MM.1S (cell line): ENCODE measurements at regions not wholly inside any gene's neighbourhood (a gene's known extent, or its start where the extent isn't known, plus 50 kb on each side); places are given as distances from the start of the nearest gene placed in this dataset.

Experiments
- DNase-seq: peaks from one replicate; pipeline ENCODE4 v3.0.0-alpha.2; 2015
- H2AFZ ChIP-seq: fragments of 300-600 bp; sonication (generic); 2 replicates; pipeline ENCODE4 v1.6.0; 2016; ENCODE audit warnings: antibody characterized with exemption, low read length
- H3F3A ChIP-seq: fragments of 300-600 bp; sonication (generic); 2 replicates; pipeline ENCODE4 v1.6.1; 2016; ENCODE audit warnings: mild to moderate bottlenecking, antibody characterized with exemption, low read length, moderate library complexity, mixed read lengths; ENCODE audit not compliant: insufficient read depth
- H3K27ac ChIP-seq: fragments of 300-600 bp; sonication (generic); 2 replicates; pipeline ENCODE4 v1.5.1; 2016; ENCODE audit warnings: mild to moderate bottlenecking, low read length
- H3K27me3 ChIP-seq: fragments of 300-600 bp; sonication (generic); replicated peaks from 2 replicates; pipeline ENCODE4 v1.6.0; 2016; ENCODE audit warnings: low read length; ENCODE audit not compliant: insufficient read depth
- H3K36me3 ChIP-seq: fragments of 300-600 bp; sonication (generic); replicated peaks from 2 replicates; pipeline ENCODE4 v1.6.1; 2016; ENCODE audit warnings: mild to moderate bottlenecking, low read length, mixed read lengths; ENCODE audit not compliant: insufficient read depth
- H3K4me1 ChIP-seq: fragments of 300-600 bp; sonication (generic); 2 replicates; pipeline ENCODE4 v1.6.1; 2016; ENCODE audit warnings: low read length, mixed read lengths
- H3K4me2 ChIP-seq: fragments of 300-600 bp; sonication (generic); 2 replicates; pipeline ENCODE4 v1.6.0; 2016; ENCODE audit warnings: low read depth, low read length
- H3K4me3 ChIP-seq: fragments of 300-600 bp; sonication (generic); 2 replicates; pipeline ENCODE4 v1.5.1; 2016; ENCODE audit warnings: low read length, mixed read lengths
- H3K79me2 ChIP-seq: fragments of 300-600 bp; sonication (generic); 2 replicates; pipeline ENCODE4 v1.6.1; 2016; ENCODE audit warnings: mixed run types, low read length, mixed read lengths
- H3K9ac ChIP-seq: fragments of 300-600 bp; sonication (generic); 2 replicates; pipeline ENCODE4 v1.6.1; 2016; ENCODE audit warnings: low read length, mixed read lengths
- H3K9me2 ChIP-seq: fragments of 300-600 bp; sonication (generic); replicated peaks from 2 replicates; pipeline ENCODE4 v1.6.1; 2016; ENCODE audit warnings: mild to moderate bottlenecking, low read length, mixed read lengths; ENCODE audit not compliant: insufficient read depth
- H3K9me3 ChIP-seq: fragments of 300-600 bp; sonication (generic); replicated peaks from 2 replicates; pipeline ENCODE4 v1.6.1; 2016; ENCODE audit warnings: mild to moderate bottlenecking, low read length, mixed read lengths; ENCODE audit not compliant: insufficient read depth
- H4K20me1 ChIP-seq: fragments of 300-600 bp; sonication (generic); 2 replicates; pipeline ENCODE4 v1.6.1; 2016; ENCODE audit warnings: mild to moderate bottlenecking, low read length, moderate library complexity, mixed read lengths; ENCODE audit not compliant: insufficient read depth
- CTCF ChIP-seq: fragments of 300-600 bp; sonication (generic); IDR thresholded peaks from 2 replicates; pipeline ENCODE4 v1.5.1; 2016; ENCODE audit warnings: antibody characterized with exemption, low read length, mixed read lengths
- EZH2 ChIP-seq: fragments of 300-600 bp; sonication (generic); optimal IDR thresholded peaks from 2 replicates; pipeline ENCODE3; 2017; ENCODE audit warnings: low read depth, mild to moderate bottlenecking, antibody characterized with exemption, low read length, mixed read lengths
- EZH2phosphoT487 ChIP-seq: fragments of 300-600 bp; sonication (generic); IDR thresholded peaks from 2 replicates; pipeline ENCODE4 v1.6.1; 2018; ENCODE audit warnings: antibody characterized with exemption, low read length

GRCh38 chr11:15655552-15655951 lies 540.8 kb downstream of the INSC start:
- Histone ChIP-seq H3K27ac (no peak overlapping the region), H3K27me3 (no peaks in the 10 kb centered on the region), H3K4me1 (no peaks in the 10 kb centered on the region), H2AFZ (no peak overlapping the region), H3K36me3 (no peaks in the 10 kb centered on the region), H4K20me1 (no peaks in the 10 kb centered on the region), H3K79me2 (no peaks in the 10 kb centered on the region), H3K4me3 (no peak overlapping the region), H3K9me3 (no peaks in the 10 kb centered on the region), H3K9me2 (no peaks in the 10 kb centered on the region), H3K4me2 (no peak overlapping the region), H3F3A (no peaks in the 10 kb centered on the region), H3K9ac (no peak overlapping the region)
- DNase-seq = no peak
- TF ChIP-seq EZH2phosphoT487 (no peak), EZH2 (no peak), CTCF (no peak)

GRCh38 chr11:15657264-15657663 lies 542.5 kb downstream of the INSC start:
- Histone ChIP-seq H3F3A (no peaks in the 10 kb centered on the region), H3K4me1 (no peaks in the 10 kb centered on the region), H4K20me1 (no peaks in the 10 kb centered on the region), H3K9ac (no peak overlapping the region), H3K4me3 (no peak overlapping the region), H3K36me3 (no peaks in the 10 kb centered on the region), H3K79me2 (no peaks in the 10 kb centered on the region), H3K9me3 (no peaks in the 10 kb centered on the region), H3K27me3 (no peaks in the 10 kb centered on the region), H3K27ac (no peak overlapping the region), H3K4me2 (no peak overlapping the region), H3K9me2 (no peaks in the 10 kb centered on the region), H2AFZ (no peak overlapping the region)
- DNase-seq = no peak
- TF ChIP-seq CTCF (no peak), EZH2phosphoT487 (no peak), EZH2 (no peak)

GRCh38 chr11:15660496-15660895 lies 545.8 kb downstream of the INSC start:
- no peaks in the 10 kb centered on the region for H4K20me1 ChIP-seq
- H3K79me2 ChIP-seq = no peaks in the 10 kb centered on the region
- TF ChIP-seq EZH2 (no peak), EZH2phosphoT487 (no peak), CTCF (no peak)
- no peaks in the 10 kb centered on the region for H3K9me3 ChIP-seq
- H3K4me1 ChIP-seq = no peaks in the 10 kb centered on the region
- no peak overlapping the region for H3K9ac ChIP-seq
- DNase-seq = no peak
- H3K27me3 ChIP-seq = no peaks in the 10 kb centered on the region
- no peak overlapping the region for H3K4me3 ChIP-seq
- no peaks in the 10 kb centered on the region for H3K9me2 ChIP-seq
- H3K27ac ChIP-seq = no peak overlapping the region
- H3K4me2 ChIP-seq = no peak overlapping the region
- no peaks in the 10 kb centered on the region for H3K36me3 ChIP-seq
- no peaks in the 10 kb centered on the region for H3F3A ChIP-seq
- no peak overlapping the region for H2AFZ ChIP-seq
